ENCODE measurements at regions not wholly inside any gene's neighbourhood (a gene's known extent, or its start where the extent isn't known, plus 50 kb on each side); places are given as distances from the start of the nearest gene placed in this dataset.

- no peak for TF ChIP-seq POLR2A (IDR thresholded peaks at IDR 0.05; ENCODE audit: low read length)
- no peak for TF ChIP-seq GATA1 (IDR thresholded peaks at IDR 0.05; ENCODE audit: low read depth, low read length)
These were observed 299.4 kb downstream of the UTP18 start for GRCh38 chr17:51559778-51560177.
